ENCODE measurements at regions not wholly inside any gene's neighbourhood (a gene's known extent, or its start where the extent isn't known, plus 50 kb on each side); places are given as distances from the start of the nearest gene placed in this dataset.
"Not testable (repeated sequence)": the region's sequence is repeated elsewhere in the genome, so short reads cannot be mapped to it uniquely, and the experiment has no call there.

- not testable (repeated sequence) for TF ChIP-seq CTCF (optimal IDR thresholded peaks at IDR 0.05 in 1 of 3, IDR thresholded peaks at IDR 0.05 in 1 of 3, conservative IDR thresholded peaks at IDR 0.05 in 1 of 3; ENCODE audit: extremely low read depth in 1 of 3, insufficient read depth in 2 of 3, low read length in 3 of 3); EZH2 (IDR thresholded peaks at IDR 0.05; ENCODE audit: low read length)
Measured at GRCh38 chr13:87336346-87336889, 334.8 kb upstream of the SLITRK5 start.
